ELF-1 (cell line): ENCODE measurements at regions not wholly inside any gene's neighbourhood (a gene's known extent, or its start where the extent isn't known, plus 50 kb on each side); places are given as distances from the start of the nearest gene placed in this dataset.
"Not testable (repeated sequence)": the region's sequence is repeated elsewhere in the genome, so short reads cannot be mapped to it uniquely, and the experiment has no call there.

Source experiments
- DNase-seq: peaks from one replicate; pipeline ENCODE4 v3.0.0-alpha.2; 2016; ENCODE audit warnings: low read depth, low spot score

- DNase-seq = peak; percentile 44
These were observed 1890.5 kb upstream of the FLRT2 start for GRCh38 chr14:83639505-83639875.

GRCh38 chr14:83646228-83646627, 1883.7 kb upstream of the FLRT2 start:
- DNase-seq = no peak

DNA sequence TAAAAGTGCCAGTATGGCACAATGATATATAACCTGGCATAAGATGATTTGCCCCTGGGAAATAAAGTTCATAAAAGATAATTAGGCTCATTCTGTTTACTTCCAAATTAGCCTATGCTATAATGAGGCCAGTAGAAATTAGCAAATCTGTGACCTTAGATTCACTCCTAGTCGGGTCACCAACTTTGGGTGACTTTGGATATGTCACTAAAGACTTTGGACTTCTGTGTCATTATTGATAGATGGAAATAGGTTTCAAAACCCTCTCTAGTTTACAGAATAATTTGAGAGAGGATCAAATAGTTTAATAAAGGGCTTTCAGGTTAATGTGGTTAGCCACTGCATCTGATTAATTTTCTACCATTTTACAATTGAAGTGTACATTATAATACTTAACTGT, 1869.3 kb upstream of the FLRT2 start:
- DNase-seq = no peak

DNA sequence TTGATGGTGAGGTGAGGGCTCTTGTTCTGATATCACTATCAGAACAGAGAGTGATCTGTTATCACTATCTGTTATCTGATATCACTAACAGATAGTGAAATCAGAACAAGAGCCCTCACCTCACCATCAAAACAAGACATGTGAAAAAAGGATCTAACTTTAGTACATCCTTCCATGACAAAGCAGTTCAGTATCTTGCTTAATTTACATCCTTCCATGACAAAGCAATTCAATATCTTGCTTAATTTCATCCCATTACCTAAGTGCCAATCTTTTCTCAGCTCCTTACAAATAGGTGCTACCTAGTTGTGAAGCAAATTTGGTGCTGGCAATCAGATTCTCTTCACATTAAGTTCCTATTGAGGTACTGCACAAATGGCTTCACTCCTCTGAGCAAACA, 1865.6 kb upstream of the FLRT2 start:
- DNase-seq = no peak

DNA sequence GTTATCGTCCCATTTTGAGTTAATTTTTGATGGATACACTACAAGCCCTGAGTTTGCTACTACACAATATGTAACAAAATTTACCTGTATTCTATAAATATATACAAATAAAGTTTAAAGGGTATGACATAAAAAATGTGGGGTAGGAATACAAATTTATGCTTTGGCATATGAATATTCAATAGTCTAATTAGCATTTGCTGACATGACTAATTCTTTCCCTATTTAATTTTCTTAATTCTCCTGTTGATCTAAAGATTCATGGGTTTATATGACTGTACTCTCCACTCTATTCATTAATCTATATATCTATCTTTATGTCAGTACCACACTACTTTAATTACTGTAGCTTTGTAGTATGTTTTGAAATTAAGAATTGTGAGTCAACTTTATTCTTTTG, 1840.7 kb upstream of the FLRT2 start:
- DNase-seq = no peak

- DNase-seq = no peak
These were observed 1832.8 kb upstream of the FLRT2 start for GRCh38 chr14:83697099-83697498.

DNA sequence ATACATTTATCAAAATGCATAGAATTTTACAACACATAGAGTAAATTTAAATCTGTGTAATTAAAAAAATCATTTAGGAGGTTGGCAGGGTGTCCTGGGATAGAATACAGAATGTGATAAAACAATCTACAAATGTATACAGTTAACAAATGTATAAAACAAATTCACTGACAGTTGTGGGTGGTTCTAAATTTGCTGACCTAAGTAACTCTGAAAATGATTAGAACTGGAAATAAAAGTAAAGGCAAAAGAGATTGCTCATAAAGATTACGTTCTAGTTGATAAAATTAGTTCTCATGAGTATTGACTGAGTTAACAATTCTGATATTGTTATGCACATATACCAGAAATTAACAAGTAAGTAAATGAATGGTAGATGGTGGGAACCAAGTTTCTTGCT, 1827.3 kb upstream of the FLRT2 start:
- DNase-seq = no peak

- peak; percentile 31 for DNase-seq
These were observed 1823.6 kb upstream of the FLRT2 start for GRCh38 chr14:83706231-83706954.

GRCh38 chr14:83707056-83707455, 1822.9 kb upstream of the FLRT2 start:
- DNase-seq = no peak

- no peak for DNase-seq
These were observed 1820.8 kb upstream of the FLRT2 start for GRCh38 chr14:83709116-83709515.

- no peak for DNase-seq
These were observed 1818.9 kb upstream of the FLRT2 start for GRCh38 chr14:83711046-83711445.

DNA sequence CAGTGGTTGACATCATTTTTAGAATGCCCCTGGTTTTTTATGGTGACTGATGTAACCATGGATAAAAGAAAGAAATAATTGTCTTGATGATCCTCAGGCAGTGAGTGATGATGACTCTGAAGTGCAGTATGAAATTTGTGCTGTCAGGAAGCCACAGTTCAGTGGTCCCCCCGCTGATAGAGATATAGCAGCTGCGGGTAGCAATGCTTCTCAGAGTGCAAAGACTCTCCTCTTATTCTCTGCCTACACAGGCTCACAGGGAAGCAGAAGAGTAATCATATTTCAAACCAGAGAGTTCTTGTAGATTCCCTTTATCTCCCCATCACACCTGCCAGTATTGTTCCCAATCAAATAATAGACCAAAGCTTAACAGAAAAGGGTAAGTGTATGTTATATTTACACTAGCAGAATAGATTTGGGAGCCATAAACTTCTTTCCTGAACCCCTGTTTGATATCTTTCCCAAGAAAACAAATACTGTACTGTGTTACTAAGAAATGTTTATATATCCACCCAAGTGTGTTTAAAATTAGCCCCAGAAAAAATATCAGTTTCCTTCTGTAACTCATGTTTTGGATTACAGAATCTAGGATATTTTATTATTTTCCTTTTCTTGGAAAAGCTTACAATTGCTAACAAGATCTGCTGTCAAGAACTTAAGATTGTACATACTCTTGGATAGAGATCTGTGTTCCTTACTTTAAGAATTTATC, 1817.4 kb upstream of the FLRT2 start:
- DNase-seq = no peak

GRCh38 chr14:83713732-83714131, 1816.2 kb upstream of the FLRT2 start:
- no peak for DNase-seq

- no peak for DNase-seq
These were observed 1815.8 kb upstream of the FLRT2 start for GRCh38 chr14:83714151-83714550.

DNA sequence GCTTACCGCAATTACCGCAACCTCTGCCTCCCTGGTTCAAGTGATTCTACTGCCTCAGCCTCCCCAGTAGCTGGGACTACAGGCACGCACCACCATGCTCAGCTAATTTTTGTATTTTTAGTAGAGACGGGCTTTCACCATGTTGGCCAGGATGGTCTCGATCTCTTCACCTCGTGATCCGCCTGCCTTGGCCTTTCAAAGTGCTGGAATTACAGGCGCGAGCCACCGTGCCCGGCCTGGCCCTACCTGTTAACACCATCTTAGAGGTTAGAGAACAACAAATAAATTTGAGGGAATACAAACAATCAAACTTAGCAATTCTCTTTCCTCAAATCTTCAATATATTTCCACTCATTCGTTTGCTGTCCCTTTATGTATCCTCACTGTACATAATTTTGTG, 1810.5 kb upstream of the FLRT2 start:
- DNase-seq = not testable (repeated sequence)

- no peak for DNase-seq
These were observed 1796.3 kb upstream of the FLRT2 start for GRCh38 chr14:83733670-83734069.

GRCh38 chr14:83734431-83734830, 1795.5 kb upstream of the FLRT2 start:
- DNase-seq = no peak

- no peak for DNase-seq
These were observed 1788.7 kb upstream of the FLRT2 start for GRCh38 chr14:83741269-83741668.

DNA sequence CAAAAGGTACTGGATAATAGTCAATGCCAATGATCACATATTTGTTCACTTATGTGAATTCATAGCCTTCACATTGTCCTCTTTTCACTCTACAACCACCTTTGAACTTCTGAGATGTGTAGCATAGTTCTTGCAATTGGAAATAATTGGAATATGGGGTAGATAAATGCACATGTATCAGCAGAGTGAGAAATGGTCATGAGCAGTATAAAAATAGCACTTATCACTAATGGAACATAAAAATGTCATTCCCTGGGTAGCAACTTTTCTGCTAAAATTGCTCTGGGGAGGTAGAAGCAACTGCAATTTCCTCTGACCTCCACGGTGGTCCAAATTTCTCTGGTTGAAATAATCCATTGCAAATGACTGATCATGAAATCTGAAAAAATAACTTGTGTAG, 1785.7 kb upstream of the FLRT2 start:
- DNase-seq = no peak

GRCh38 chr14:83744891-83745290, 1785.1 kb upstream of the FLRT2 start:
- DNase-seq = no peak

DNA sequence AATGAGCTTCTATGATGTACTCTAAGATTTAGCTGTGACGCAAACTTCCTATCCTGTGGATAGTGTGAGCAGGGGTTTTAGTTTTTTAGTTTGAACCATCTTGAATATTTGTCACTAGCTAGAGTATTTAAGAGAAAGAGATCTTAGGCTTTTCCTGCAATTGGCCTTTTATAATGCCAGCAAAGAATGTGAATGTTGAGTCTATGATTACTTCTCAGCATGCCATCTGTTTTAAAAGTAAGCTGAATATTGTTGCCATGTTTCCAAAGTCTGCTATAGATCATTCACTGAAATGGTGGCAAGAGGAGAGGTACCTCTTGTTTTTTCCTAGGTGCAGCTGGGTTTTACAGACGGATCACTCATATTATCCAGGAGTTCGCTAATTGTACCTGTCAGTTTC, 1783.6 kb upstream of the FLRT2 start:
- no peak for DNase-seq

- no peak for DNase-seq
These were observed 1772.0 kb upstream of the FLRT2 start for GRCh38 chr14:83757916-83758315.
